Right ventricle myocardium superior (tissue), 1 donor: ENCODE measurements at regions not wholly inside any gene's neighbourhood (a gene's known extent, or its start where the extent isn't known, plus 50 kb on each side); places are given as distances from the start of the nearest gene placed in this dataset.
"Not testable (repeated sequence)": the region's sequence is repeated elsewhere in the genome, so short reads cannot be mapped to it uniquely, and the experiment has no call there.

Experiments used
- ATAC-seq: fragments of 200-7000 bp; cut with Tn5 transposase; one replicate; pipeline ENCODE4 v1.9.1; 2020; ENCODE audit warnings: mild to moderate bottlenecking; ENCODE audit not compliant: poor library complexity
- DNase-seq: peaks from one replicate; pipeline ENCODE4 v3.0.0-alpha.2; 2020
- intact Hi-C: fragments of 100-400 bp; cut with DNase I; formaldehyde crosslinking; loops from one replicate; pipeline ENCODE4 v1.11.2; 2022
- donor health status: DM: no; HTN: yes; CAD: no; lungs with severe emphysema.

- ATAC-seq: no peak
- no peak for DNase-seq
- intact Hi-C loops: no loop called here
Measured at GRCh38 chrY:26638063-26638462, 1016.1 kb downstream of the CDY1 start.

- ATAC-seq, DNase-seq, intact Hi-C loops: not testable (repeated sequence)
Measured at GRCh38 chrY:26645856-26646255, 1023.9 kb downstream of the CDY1 start.

DNA sequence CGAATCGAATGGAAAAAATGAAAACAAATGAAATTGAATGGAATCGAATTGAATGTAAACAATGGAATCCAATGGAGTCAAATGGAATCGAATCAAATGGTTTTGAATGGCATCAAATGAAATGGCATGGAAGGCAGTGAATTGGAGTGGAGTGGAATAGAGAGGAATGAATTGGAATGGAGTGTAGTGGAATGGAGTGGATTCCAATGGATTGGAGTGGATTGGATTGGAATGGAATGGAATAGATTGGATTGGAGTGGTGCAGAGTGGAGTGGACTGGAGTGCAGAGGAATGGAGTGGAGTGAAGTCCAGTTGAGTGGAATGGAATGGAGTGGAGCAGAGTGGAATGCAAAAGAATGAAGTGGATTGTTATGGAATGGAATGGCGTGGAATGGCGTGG lies 1026.3 kb downstream of the CDY1 start:
- DNase-seq, ATAC-seq, intact Hi-C loops: not testable (repeated sequence)

DNA sequence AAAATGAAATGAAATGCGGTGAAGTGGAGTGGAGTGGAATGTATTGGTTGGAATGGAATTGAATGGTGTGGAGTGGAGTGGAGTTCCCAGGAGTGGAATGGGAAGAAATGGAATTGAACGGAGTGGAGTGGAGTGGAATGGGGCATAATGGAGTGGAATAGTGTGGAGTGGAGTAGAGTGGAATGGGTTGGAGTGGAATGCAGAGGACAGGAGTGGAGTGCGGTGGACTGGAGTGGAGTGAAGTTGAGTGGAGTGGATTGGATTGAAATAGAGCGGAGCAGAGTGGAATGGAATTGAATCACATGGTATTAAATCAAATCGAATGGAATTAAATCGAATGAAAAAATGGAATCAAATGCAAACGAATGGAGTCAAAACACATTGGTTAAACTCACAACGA lies 1042.3 kb downstream of the CDY1 start:
- DNase-seq, intact Hi-C loops, ATAC-seq: not testable (repeated sequence)

DNA sequence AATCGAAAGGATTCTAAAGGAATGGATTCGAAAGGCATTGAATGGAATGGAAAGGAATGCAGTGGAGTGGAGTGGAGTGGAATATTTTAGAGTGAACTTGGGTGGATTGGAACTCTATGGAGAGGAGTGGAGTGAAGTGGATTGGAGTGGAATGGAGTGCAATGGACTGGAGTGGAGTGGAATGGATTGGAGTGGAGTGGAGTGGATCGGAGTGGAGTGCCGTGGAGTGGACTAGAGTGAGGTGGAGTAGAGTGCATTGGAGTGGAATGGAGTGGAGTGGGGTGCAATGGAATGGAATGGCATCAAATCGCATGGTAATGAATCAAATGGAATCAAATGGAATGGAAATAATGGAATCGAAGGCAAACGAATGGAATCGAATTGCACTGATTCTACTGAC lies 1044.8 kb downstream of the CDY1 start:
- DNase-seq, ATAC-seq, intact Hi-C loops: not testable (repeated sequence)

GRCh38 chrY:26669243-26669642 lies 1047.3 kb downstream of the CDY1 start:
- intact Hi-C loops, DNase-seq, ATAC-seq: not testable (repeated sequence)

DNA sequence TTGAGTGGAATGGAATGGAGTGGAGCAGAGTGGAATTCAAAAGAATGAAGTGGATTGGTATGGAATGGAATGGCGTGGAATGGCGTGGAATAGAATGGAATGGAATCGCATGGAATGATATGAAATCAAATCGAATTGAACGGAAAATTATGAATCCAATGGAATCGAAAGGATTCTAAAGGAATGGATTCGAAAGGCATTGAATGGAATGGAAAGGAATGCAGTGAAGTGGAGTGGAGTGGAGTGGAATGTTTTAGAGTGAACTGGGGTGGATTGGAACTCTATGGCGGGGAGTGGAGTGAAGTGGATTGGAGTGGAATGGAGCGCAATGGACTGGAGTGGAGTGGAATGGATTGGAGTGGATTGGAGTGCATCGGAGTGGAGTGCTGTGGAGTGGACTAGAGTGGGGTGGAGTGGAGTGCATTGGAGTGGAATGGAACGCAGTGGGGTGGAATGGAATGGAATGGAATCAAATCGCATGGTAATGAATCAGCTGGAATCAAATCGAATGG lies 1048.5 kb downstream of the CDY1 start:
- DNase-seq (peak; percentile 33), ATAC-seq (peak; percentile 36)
- intact Hi-C loops: not testable (repeated sequence)

DNA sequence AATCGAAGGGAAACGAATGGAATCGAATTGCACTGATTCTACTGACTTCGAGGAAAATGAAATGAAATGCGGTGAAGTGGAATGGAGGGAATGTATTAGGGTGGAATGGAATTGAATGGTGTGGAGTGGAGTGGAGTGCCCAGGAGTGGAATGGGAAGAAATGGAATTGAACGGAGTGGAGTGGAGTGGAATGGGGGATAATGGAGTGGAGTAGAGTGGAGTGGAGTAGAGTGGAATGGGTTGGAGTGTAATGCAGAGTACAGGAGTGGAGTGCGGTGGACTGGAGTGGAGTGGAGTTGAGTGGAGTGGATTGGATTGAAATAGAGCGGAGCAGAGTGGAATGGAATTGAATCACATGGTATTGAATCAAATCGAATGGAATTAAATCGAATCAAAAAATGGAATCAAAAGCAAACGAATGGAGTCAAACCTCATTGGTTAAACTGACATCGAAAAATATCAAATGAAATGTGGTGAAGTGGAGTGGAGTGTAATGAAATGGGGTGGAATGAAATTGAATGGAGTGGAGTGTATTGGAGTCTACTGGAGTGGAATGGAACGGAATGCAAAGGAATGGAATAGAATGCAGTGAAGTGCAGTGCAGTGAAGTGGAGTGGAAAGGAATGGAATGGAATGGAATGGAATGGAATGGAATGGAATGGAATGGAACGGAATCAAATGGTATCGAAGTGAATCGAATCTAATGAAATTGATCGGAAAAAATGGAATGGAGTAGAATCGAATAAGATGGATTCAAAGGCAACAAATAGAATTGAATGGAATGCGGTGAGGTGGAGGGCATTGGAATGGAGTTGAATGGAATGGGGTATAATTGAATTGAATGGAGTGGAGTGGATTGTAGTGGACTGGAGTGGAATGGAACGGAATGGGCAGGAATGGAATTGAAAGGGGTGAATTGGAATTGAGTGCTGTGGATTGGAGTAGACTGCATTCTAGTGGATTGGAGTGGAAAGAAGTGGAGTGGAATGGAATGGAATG lies 1049.3 kb downstream of the CDY1 start:
- peak; percentile 45 for ATAC-seq
- peak; percentile 55 for DNase-seq
- intact Hi-C loops: not testable (repeated sequence)
